ENCODE measurements at regions not wholly inside any gene's neighbourhood (a gene's known extent, or its start where the extent isn't known, plus 50 kb on each side); places are given as distances from the start of the nearest gene placed in this dataset.
"Not testable (repeated sequence)": the region's sequence is repeated elsewhere in the genome, so short reads cannot be mapped to it uniquely, and the experiment has no call there.

DNA sequence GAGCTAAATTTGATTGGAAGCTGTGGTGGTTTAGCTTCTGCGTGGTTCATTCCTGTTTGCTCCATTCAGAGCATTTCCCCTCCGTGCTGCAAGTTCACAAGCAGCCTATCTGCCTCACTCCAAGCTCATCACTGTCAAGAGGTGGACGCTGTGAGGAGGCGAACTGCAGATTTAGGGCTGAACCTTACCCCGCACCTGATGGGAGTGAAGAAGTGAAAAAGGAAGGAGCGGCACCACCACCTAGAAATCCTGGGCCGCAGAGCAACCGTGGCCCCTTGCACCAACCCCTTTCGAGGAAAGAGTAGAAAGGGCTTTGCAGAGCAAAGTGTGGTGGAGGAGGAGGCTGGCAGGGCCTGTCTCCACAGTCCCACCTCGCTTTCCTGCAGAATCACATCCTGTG, 117.4 kb downstream of the IER5 start:
- DNase-seq, result no peak

DNA sequence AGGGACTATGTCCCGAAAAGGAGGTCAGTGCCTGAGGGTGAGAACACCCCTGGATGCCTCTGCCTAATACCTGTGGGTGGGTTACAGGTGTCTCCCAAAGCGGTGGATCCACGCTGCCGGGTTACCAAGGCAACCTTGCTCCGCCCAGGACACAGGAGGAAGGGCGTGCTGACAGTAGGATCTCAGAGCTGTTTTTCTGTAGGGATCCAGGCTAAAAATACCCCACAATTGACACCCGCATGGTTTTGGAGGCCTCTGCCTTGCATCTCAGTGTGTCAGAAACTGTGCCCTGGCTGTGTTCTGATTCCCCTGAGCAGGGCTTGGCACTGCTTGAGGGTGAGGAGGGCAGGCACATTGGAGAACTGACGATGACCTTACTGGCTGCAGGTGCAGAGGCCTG, 118.0 kb downstream of the IER5 start:
- DNase-seq, result no peak

DNA sequence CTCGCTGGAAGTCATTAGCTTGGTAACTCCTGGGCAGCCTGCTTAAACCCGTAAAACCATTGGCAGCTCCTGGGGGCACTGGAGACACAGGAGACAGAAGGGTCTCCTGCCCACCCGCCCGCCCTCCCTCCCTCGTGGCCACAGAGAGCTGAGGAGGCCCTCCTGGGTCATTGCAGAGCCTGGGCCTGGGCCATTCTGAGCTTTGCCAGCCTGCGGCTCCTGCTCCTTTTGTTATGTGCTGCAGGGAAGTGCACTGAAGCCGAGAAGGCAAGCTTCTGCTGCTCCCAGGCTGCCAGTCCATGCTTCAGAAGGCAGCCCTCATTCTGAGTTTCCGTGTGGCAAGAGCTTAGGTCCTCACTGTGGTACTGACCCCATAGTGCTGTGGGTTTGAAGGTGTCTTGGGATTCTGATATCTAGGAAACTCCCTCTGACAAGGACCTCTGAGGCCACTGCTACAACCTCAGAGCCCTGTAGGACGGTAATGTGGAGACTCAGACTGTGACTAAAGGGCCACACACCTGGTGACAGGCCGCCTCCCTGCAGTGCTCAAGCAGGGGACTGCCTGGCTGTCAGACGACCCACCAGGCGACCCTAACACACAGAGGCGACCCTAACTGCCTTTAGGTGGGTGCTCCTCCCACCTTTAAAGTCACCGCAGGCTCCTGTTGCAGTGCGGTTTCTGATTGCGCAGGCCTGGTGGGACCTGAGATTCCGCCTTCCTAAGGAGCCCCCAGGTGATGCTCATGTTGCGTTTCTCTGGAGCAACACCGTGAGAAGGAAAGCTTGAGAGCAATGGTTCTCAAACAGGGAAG, 118.7 kb downstream of the IER5 start:
- no peak for DNase-seq

DNA sequence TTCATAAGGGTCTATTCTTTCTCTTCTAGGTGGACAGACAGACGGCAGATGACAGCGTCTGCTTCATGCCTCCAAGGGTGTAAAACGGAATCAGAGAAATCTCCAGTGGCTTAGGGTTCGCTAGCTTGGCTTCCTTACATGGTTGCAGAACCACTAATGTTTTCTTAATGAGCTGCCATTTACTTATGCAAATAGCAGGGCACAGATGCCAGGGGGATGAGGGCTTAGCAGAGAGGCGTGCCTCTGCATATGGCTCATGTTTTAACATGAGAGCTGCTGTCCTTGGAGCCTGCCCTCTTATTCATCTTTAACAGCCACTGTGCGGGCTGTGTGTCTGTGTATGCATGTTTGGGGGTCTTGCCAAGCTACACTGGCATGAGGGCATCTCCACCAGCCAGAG, 119.6 kb downstream of the IER5 start:
- no peak for DNase-seq

DNA sequence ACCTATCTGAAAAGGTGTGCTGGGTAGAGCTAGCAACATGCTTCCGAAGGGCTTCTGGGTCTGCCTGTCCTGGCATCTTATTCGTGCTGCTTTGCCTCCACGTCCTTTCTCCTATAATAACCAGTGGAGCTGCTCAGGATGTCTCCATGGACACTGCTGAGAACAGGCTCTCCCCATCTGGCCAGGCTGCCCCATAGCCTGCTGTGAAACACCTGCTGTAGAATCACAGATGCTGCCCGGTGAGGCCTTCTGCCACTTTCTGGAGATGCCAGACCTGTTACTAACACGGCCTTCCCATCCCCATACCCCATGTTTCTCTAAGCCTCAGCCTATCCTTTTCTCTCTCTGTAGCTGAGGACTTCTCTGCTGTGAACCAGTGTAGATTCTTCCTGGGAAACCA, 120.5 kb downstream of the IER5 start:
- no peak for DNase-seq

DNA sequence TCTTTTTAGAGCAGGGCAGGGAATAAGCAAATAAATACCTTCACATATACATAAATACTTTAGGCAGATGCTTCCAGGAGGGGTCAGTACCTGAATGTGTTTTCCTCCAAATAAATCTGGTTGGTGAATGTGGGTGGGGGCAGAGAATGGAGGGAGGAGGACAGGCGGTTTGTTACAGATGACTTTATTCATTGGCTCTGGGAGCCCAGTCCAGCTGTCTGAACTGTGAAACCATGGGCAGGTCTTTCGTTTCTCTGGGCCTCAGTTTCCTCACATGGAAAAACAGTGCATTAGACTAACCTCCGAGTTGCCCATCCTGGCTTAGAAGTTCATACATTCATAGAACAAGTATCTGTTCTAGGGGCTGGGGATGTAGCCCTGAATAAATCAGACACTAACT, 124.6 kb downstream of the IER5 start:
- no peak for DNase-seq

DNA sequence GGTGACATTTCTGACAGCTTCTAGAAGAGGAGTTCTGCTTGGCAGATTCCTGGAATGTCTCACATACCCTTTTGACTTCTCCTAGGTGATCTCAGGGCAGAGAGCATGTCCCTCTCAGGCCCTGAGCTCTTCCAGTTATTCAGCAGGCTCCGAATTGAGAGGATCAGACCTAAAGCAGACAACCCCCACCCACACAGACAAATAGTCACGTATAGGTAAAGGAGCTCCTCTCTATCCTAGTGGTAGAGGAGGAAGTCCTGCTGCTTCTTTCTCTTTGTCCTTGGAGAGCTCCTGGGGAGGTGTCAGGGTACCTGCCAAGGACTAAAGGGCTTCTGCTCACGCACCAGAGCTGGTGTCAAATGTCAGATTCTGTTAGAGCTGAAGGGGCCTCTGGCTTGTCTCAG, 128.1 kb downstream of the IER5 start:
- no peak for DNase-seq

DNA sequence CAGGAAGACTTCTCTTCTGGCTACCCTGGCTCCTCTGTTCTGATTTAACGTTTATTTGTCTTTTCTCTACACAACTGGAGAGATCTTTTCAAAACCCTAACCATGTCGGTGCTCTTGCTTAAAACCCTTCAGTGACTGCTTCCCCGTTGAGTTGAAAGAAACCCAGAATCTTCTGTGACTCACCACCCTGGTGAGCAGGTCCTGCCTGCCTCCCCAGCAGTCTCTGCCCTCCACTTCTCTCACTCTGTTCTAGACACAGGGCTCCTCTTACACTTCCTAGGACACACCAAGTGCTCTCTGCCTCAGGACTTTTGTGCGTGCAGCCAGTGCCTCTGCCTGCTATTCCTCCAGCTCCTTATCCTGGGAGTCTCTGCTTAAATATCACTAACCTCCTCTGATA, 131.4 kb downstream of the IER5 start:
- DNase-seq, result no peak

DNA sequence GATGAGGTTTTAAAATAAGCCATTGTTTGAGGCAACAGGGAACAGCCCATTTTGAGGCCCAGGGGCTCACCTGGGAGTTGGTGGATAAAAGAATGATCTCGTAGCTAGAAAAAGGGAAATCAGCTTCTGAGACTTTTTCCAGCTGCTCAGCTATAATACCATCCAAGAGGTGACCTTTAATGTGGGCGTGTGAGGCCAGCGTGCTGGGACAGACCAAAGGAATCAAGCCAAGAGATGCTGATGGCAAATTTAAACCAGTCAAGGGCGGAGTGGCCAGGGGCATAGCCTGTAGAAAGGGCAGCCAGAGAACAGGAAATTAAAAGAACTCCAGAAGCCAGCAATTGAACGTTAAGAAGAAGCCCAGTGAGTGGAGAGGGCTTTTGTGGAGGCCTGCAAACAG, 132.6 kb downstream of the IER5 start:
- DNase-seq, result no peak

DNA sequence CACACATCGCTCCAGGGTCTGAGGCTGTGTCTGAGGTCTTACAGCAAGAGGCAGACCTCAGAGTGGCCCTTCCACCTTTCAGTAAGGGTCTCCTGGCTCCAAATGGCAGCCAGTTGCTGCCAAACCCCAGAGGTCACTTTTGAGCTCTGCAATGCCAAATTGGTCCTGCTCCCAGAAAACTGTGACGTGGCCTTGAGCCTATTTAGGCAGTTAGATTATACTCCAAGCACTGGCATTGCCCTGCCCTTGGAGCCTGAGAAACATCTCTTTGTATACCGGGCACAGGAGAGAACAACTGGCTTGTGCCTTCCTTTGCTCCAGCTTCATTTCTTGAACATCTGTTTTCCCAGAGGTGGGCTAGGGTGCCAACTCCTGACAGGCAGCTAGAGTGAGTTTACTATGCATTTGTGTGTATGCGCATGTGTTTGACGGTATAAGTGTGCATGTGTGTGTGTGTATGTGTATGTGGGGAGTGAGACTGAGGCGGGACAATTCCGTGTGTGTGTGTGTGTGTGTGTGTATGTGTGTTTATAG, 134.5 kb downstream of the IER5 start:
- DNase-seq, result no peak

DNA sequence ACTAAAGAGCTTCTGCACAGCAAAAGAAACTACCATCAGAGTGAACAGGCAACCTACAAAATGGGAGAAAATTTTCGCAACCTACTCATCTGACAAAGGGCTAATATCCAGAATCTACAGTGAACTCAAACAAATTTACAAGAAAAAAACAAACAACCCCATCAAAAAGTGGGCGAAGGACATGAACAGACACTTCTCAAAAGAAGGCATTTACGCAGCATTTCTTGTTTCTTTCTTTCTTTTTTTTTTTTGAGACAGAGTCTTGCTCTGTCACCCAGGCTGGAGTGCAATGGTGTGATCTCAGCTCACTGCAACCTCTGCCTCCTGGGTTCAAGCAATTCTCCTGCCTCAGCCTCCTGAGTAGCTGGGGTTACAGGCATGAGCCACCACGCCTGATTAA, 138.2 kb downstream of the IER5 start:
- DNase-seq, result not testable (repeated sequence)

DNA sequence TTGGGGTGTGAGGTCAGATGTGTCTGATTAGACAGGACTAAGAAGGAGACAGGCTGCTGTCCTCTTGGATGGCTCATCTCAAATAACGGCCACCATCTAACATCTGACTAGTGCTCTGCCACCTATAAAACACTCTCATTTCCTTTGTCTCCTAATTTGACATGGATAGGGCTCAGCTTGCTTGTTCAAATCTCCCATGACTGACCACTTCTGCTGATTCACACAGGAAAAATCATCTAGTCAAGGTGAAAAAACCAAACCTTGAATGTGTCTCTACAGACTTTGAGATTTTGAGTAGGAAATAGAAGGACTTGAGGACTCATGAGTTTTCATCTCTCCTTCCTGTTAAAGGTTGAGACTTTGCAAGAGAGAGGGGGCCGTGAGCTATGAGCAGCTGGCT, 150.6 kb downstream of the IER5 start:
- DNase-seq, result no peak

DNA sequence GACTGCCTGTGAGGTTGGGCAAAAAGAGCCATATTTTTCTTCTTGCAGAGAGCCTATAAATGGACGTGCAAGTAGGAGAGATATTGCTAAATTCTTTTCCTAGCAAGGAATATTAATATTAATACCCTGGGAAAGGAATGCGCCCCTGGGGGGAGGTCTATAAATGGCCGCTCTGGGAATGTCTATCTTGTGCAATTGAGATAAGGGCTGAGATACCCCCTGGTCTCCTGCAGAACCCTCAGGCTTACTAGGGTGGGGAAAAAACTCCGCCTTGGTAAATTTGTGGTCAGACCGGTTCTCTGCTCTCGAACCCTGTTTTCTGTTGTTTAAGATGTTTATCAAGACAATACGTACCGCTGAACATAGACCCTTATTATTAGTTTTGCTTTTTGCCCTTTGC, 157.8 kb downstream of the IER5 start:
- DNase-seq, result not testable (repeated sequence)

DNA sequence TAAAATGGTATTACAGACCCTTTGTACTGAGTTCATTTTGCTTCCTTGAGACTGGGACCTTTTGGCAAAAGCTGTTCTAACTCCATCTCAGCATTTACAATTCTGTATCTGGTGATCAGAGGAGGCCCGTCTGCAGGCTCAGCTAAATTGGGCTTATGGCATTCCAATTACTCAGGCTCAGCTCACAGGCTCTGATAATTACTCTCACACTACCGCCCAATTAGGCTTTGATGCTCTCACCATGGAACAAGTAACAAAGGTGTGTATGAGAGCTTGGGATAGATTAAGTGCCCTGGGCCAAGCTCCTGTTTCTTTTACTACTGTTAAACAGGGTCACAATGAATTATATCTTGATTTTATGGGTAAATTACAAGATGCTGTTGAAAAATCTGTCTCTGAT, 159.9 kb downstream of the IER5 start:
- not testable (repeated sequence) for DNase-seq

DNA sequence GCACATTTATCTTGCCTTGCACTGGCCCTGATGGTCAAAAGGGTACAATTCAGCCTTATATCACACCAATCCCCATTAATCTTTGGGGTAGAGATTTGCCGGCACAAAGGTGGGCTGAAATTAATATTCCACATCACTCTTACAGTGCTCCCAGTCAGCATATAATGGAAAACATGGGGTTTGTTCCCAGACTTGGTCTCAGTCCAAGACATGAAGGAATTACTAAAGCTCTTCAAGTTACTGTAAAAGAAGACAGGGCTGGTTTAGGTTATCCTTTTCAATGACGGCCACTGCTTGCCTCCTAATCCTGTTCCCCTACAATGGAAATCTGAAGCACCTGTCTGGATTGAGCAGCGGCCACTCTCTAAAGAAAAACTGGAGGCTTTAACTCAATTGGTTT, 160.7 kb downstream of the IER5 start:
- no peak for DNase-seq

DNA sequence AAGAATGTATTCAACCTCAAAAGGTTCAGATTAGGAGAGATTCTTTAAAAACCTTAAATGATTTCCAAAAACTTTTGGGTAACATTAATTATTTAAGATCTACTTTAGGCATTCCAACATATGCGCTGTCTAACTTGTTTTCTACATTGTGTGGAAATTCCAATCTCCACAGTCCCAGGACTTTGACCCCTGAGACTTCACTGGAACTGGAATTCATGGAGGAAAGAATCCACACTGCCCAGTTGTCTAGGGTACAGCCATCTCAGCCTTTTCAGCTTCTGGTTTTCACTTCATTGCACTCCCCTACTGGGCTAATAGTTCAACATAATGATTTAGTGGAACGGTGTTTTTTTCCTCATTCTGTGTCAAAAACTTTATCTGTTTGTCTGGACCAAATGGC, 161.5 kb downstream of the IER5 start:
- no peak for DNase-seq

DNA sequence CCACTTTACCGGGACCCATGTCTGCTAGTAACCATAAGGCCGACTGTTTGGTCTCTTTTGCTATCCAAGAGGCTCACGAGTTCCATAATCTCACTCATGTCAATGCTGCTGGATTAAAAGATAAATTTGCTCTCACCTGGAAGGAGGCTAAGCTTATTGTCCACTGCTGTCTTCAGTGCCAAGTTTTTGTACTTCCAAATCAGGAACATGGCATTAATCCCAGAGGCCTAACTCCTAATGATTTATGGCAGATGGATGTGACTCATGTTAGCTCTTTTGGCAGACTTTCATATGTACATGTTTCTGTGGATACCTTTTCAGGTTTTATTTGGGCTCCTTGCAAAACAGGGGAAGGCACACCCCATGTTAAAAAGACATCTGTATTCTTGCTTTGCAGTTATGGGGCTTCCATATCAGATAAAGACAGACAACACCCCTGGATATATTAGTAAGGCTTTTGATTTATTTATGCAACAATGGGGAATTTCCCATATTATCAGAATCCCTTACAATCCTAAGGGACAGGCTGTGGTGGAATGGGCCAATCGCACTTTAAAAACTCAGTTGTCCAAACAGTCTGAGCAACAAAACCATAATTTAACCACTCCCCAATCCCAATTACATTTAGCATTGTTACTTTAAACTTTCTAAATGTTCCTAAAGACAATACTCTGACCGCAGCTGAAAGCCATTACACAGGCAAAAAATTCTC, 162.7 kb downstream of the IER5 start:
- no peak for DNase-seq

DNA sequence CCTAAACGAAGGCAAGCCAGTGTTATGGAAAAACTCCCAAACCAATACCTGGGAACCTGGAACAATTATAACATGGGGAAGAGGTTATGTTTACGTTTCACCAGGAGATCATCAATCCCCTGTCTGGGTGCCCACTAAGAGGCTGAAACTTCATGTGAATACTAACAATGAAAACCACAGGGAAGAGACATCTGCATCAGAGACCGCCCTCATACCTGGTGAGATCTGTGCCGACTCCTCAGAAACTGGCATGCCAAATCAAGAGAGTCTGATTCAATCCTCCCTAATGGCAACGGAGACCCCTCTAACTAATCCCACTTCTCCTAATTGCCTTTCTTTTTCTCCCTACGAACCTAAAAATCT, 163.2 kb downstream of the IER5 start:
- DNase-seq, result no peak

DNA sequence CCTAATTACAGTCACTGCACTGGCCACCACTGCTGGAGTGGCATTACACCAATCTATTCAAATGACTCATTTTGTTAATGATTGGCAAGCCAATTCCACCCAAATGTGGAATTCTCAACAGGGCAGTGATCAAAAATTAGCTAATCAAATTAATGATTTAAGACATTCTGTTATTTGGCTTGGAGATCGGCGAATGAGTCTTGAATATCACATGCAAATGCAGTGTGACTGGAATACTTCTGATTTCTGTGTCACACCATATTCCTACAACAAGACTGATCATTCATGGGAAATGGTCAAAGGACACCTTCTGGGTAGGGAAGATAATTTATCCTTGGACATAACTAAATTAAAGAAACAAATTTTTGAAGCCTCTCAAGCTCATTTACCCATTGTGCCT, 165.1 kb downstream of the IER5 start:
- DNase-seq, result not testable (repeated sequence)

DNA sequence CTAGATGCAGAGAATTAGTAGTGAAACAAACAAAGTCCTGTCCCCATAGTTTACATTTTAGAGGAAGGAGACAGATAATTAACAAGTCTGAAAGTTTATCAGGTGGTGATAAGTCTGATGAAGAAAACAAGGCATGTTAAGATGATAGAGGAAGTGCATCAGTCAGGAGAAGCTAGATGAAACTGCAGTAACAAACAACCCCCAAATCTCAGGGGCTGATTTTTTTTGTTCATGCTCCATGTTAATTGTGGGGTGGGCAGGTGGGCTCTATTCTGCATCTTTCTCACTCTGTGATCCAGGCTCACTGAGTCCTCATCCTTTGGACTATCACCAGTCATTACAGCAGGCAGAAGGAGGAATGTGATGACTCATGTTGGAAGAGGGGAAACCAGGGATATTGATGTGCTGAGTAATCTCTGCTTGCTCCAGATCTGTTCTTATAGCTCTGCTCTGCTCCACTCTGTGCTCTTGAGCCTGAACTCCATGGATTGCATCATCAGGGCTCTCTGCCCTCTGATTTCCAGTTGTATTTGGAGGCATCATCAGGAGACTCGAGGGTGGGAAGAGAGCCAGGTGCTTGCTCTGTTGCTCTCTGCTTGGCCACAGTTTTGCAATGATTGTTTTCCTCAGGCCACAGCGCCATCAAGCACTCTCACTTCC, 166.9 kb downstream of the IER5 start:
- no peak for DNase-seq

DNA sequence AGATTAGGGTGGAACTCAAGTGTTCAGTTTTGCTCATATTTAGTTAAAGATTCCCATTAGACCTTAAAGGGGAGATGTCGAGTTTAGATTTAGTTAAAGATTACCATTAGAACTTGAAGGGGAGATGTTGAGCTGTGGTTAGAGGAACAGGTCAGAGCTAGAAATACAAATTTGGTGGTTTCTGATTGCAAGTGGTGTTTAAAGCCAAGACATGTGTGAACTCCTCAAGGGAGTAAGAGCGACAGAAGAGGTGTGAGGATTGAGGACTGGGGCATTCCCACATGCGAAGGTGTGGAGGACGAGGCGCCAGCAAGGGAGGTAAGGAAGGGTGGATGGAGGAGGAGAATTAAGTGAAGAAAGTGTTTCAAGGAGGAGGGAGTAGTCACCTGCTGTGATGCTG, 168.6 kb downstream of the IER5 start:
- DNase-seq, result no peak

DNA sequence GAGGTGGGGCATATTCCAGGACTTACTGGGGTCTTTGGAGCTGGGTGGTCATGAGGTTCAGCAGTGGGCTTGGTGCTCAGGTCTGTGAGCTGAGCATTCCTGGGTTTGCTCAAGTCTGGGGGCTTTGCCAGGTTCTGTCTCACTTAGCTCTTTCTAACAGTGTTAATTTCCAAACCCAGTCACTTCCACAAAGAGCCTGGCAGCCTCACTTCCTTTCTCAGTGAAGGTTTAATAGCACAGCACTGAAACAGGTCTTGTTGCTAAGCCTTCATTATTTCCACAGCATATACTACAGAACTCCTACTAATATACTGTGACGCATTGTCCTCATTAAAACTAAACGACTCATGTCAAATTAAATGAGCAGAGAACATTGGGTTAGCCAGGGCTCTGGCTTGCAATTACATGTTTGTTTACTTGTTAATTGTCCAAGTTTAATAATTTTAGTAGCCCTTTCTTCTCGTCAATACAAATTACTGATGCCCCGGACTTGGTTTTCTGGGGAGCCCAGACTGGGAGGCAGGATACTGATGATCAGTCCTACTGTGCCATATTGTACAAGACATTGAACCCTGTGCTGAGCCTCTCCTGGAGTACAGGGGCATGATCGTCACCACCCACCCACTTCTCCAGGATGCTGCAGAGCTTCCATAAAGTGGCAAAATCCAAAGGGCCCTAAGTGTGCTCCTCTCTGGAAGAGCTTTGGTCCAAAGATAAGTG, 170.7 kb downstream of the IER5 start:
- no peak for DNase-seq

DNA sequence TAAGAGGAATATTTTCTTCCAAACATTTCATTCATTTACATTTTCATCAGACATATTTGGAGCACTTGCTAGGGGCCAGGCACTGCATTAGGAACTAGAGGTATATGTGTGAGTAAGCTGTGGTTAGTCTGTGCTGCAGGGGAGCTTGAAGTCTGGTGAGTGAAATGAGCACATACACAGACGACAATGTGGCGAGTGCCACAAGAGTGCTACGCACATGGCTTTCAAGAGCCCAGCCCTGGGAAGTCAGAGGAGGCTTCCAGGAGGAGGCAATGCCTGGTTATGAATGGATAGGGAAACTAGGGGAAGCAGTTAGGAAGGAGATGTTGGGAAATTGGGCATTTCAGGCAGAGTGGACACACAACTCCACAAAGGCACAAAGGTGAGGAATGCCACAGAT, 171.8 kb downstream of the IER5 start:
- no peak for DNase-seq
